ENCODE measurements at regions not wholly inside any gene's neighbourhood (a gene's known extent, or its start where the extent isn't known, plus 50 kb on each side); places are given as distances from the start of the nearest gene placed in this dataset.

- H3K4me1 Mint-ChIP-seq (ENCODE audit: low read depth), result no peaks in the 10 kb centered on the region
- DNase-seq, result no peak
- H3K27ac Mint-ChIP-seq, result no peak overlapping the region
- no peak overlapping the region for H3K4me3 Mint-ChIP-seq
- no peaks in the 10 kb centered on the region for H3K9me3 Mint-ChIP-seq
- no peaks in the 10 kb centered on the region for H3K36me3 Mint-ChIP-seq (ENCODE audit: low read depth)
- H3K27me3 Mint-ChIP-seq, result peaks cover 8% of the 10 kb centered on the region
These were observed 50.2 kb upstream of the SPRY1 start for GRCh38 chr4:123346330-123346940.
